ENCODE measurements at regions not wholly inside any gene's neighbourhood (a gene's known extent, or its start where the extent isn't known, plus 50 kb on each side); places are given as distances from the start of the nearest gene placed in this dataset.

- 14% methylated on average over 2 of the region's 2 CpGs for WGBS (ENCODE audit: insufficient coverage, low coverage, low lambda C conversion rate, missing lambda C conversion rate)
- no peaks in the 10 kb centered on the region for H3K9me3 ChIP-seq
- H3K4me3 ChIP-seq = no peak overlapping the region
- DNase-seq (no peak), ATAC-seq (no peak)
- TF ChIP-seq CTCF (IDR thresholded peaks at IDR 0.05) (no peak), POLR2A (IDR thresholded peaks at IDR 0.05) (no peak)
- intact Hi-C loops (cut with DNase I) = no loop called here
- H3K27ac ChIP-seq = no peak overlapping the region
- H3K36me3 ChIP-seq = no peaks in the 10 kb centered on the region
- no peaks in the 10 kb centered on the region for H3K4me1 ChIP-seq
- no peaks in the 10 kb centered on the region for H3K27me3 ChIP-seq
Observed at GRCh38 chr21:22892028-22892427, 1893.8 kb downstream of the NCAM2 start.

GRCh38 chr21:22892740-22893139 lies 1894.5 kb downstream of the NCAM2 start:
- intact Hi-C loops (cut with DNase I) = no loop called here
- 38% methylated on average over 1 of the region's 1 CpG for WGBS (ENCODE audit: insufficient coverage, low coverage, low lambda C conversion rate, missing lambda C conversion rate)
- no peak for DNase-seq
- TF ChIP-seq POLR2A (IDR thresholded peaks at IDR 0.05) = no peak
- no peak for TF ChIP-seq CTCF (IDR thresholded peaks at IDR 0.05)
- ATAC-seq = no peak
- Histone ChIP-seq H3K4me3 (no peak overlapping the region), H3K27ac (no peak overlapping the region), H3K9me3 (no peaks in the 10 kb centered on the region), H3K36me3 (no peaks in the 10 kb centered on the region), H3K4me1 (no peaks in the 10 kb centered on the region), H3K27me3 (no peaks in the 10 kb centered on the region)

GRCh38 chr21:22898051-22898665 lies 1899.9 kb downstream of the NCAM2 start:
- no peaks in the 10 kb centered on the region for H3K4me1 ChIP-seq
- 44% methylated on average over 5 of the region's 5 CpGs for WGBS (ENCODE audit: insufficient coverage, low coverage, low lambda C conversion rate, missing lambda C conversion rate)
- H3K4me3 ChIP-seq = no peak overlapping the region
- no peaks in the 10 kb centered on the region for H3K9me3 ChIP-seq
- H3K27ac ChIP-seq = no peak overlapping the region
- DNase-seq (no peak), ATAC-seq (no peak)
- H3K27me3 ChIP-seq = no peaks in the 10 kb centered on the region
- no peaks in the 10 kb centered on the region for H3K36me3 ChIP-seq
- no peak for TF ChIP-seq CTCF (IDR thresholded peaks at IDR 0.05)
- TF ChIP-seq POLR2A (IDR thresholded peaks at IDR 0.05) = no peak
- intact Hi-C loops (cut with DNase I) = no loop called here

- H3K27ac ChIP-seq = no peak overlapping the region
- intact Hi-C loops (cut with DNase I) = no loop called here
- H3K27me3 ChIP-seq = no peaks in the 10 kb centered on the region
- H3K36me3 ChIP-seq = no peaks in the 10 kb centered on the region
- ATAC-seq (peak; percentile 39 to 81 (median 70)), DNase-seq (no peak)
- TF ChIP-seq POLR2A (IDR thresholded peaks at IDR 0.05) (no peak), CTCF (IDR thresholded peaks at IDR 0.05) (no peak)
- no peaks in the 10 kb centered on the region for H3K4me1 ChIP-seq
- WGBS (ENCODE audit: insufficient coverage, low coverage, low lambda C conversion rate, missing lambda C conversion rate) = 19% methylated on average over 2 of the region's 2 CpGs
- no peak overlapping the region for H3K4me3 ChIP-seq
- H3K9me3 ChIP-seq = no peaks in the 10 kb centered on the region
Observed at GRCh38 chr21:22900490-22900889, 1902.3 kb downstream of the NCAM2 start.

GRCh38 chr21:22903851-22904250 lies 1905.6 kb downstream of the NCAM2 start:
- DNase-seq = no peak
- no peak for ATAC-seq
- no peak overlapping the region for H3K4me3 ChIP-seq
- H3K36me3 ChIP-seq = no peaks in the 10 kb centered on the region
- H3K27ac ChIP-seq = no peak overlapping the region
- TF ChIP-seq POLR2A (IDR thresholded peaks at IDR 0.05) (no peak), CTCF (IDR thresholded peaks at IDR 0.05) (no peak)
- intact Hi-C loops (cut with DNase I) = no loop called here
- no peaks in the 10 kb centered on the region for H3K9me3 ChIP-seq
- no peaks in the 10 kb centered on the region for H3K27me3 ChIP-seq
- no peaks in the 10 kb centered on the region for H3K4me1 ChIP-seq

Data from right lobe of liver (tissue), 6 donors.